MM.1S (cell line): ENCODE measurements at regions not wholly inside any gene's neighbourhood (a gene's known extent, or its start where the extent isn't known, plus 50 kb on each side); places are given as distances from the start of the nearest gene placed in this dataset.

Experiments
- EZH2 ChIP-seq: fragments of 300-600 bp; sonication (generic); optimal IDR thresholded peaks from 2 replicates; pipeline ENCODE3; 2017; ENCODE audit warnings: low read depth, mild to moderate bottlenecking, antibody characterized with exemption, low read length, mixed read lengths
- TF ChIP-seq, protein P1 (sequence below): fragments of 300-600 bp; sonication (generic); IDR thresholded peaks from 2 replicates; pipeline ENCODE4 v1.5.1; 2016; ENCODE audit warnings: antibody characterized with exemption, low read length, mixed read lengths

GRCh38 chr7:106371629-106372028 is 86.8 kb upstream of the NAMPT start:
- TF ChIP-seq, protein P1, sequence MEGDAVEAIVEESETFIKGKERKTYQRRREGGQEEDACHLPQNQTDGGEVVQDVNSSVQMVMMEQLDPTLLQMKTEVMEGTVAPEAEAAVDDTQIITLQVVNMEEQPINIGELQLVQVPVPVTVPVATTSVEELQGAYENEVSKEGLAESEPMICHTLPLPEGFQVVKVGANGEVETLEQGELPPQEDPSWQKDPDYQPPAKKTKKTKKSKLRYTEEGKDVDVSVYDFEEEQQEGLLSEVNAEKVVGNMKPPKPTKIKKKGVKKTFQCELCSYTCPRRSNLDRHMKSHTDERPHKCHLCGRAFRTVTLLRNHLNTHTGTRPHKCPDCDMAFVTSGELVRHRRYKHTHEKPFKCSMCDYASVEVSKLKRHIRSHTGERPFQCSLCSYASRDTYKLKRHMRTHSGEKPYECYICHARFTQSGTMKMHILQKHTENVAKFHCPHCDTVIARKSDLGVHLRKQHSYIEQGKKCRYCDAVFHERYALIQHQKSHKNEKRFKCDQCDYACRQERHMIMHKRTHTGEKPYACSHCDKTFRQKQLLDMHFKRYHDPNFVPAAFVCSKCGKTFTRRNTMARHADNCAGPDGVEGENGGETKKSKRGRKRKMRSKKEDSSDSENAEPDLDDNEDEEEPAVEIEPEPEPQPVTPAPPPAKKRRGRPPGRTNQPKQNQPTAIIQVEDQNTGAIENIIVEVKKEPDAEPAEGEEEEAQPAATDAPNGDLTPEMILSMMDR = no peak
- no peak for TF ChIP-seq EZH2
